ENCODE measurements at regions not wholly inside any gene's neighbourhood (a gene's known extent, or its start where the extent isn't known, plus 50 kb on each side); places are given as distances from the start of the nearest gene placed in this dataset.
A peak's percentile ranks its signal among the peaks of the same experiment; 100 is the strongest.
"Not testable (repeated sequence)": the region's sequence is repeated elsewhere in the genome, so short reads cannot be mapped to it uniquely, and the experiment has no call there.

GRCh38 chr15:92817339-92817886 lies 82.7 kb upstream of the CHD2 start:
- intact Hi-C loops (cut with DNase I) = no loop called here
- no peak for DNase-seq (ENCODE audit: low spot score)

DNA sequence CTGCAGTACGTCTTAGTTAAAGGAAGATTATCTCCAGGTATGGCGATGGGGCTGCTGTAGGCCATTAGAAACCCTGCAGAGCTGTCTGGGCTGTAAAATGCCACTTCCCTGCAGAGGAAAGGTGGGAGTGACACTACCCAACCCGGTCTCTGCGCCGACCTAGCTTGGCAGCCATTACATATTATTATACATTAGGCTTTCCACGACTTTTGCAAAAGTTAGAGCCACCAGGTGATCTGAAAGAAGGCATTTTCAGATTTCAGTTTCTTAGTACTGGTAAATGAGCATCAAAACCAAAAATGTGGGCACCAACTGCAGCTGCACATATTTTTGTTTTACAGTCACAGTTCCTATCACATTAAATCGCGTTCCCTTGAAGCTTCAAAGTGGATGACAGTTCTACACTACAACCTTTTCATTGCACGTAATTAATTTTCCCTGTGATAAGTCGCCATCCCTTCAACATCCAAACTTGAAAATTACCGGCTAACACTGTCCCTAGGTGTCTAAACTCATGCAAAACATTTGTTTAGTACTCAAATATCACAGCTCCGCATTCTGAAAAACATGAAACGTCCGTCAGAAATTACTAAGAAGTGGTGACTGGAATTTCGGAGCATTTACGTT lies 81.4 kb upstream of the CHD2 start:
- no peak for DNase-seq (ENCODE audit: low spot score)
- intact Hi-C loops (cut with DNase I) = no loop called here

GRCh38 chr15:92819278-92820235 lies 80.6 kb upstream of the CHD2 start:
- intact Hi-C loops (cut with DNase I) = no loop called here
- DNase-seq (ENCODE audit: low spot score) = no peak

DNA sequence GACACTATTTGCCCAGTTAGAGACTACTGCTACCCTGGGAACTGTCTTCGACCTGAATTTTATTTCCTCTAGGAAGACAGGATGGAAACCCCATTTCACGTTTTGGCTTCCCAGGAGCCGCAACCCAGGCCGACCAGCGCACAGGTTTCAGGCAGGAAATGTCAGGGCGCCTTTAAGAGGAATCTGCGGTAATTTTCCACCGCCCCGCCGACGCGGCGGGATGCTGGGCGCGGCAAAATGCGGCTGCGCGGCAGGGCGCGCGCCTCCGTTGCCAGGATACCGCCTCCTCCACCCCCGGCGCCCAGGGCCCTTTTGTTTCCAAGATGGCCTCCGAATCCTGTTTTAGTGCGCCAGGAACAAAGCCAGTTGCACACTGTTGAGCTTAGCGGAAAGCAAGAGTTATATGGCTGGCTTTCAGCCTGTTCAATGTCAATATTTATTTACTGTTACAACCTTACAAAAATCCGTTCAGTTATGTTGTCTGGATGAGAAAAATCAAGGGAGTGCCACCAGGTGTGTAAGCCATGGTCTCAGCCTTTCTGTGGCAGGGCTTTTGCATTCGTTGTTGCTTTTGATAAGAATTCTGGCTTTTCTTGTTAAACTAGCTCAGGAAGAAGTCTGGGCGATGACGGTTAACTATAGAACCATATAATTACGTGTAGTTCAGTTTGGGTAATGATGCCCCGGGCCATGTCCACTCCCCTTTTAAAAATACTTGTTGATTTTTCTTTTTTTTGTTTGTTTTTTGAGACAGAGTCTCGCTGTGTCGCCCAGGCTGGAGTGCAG lies 79.7 kb upstream of the CHD2 start:
- peak; percentile 97 for DNase-seq (ENCODE audit: low spot score)
- intact Hi-C loops (cut with DNase I) = no loop called here

GRCh38 chr15:92821491-92822116 lies 78.5 kb upstream of the CHD2 start:
- intact Hi-C loops (cut with DNase I) = no loop called here
- DNase-seq (ENCODE audit: low spot score) = no peak

GRCh38 chr15:92822216-92823144 lies 77.6 kb upstream of the CHD2 start:
- DNase-seq (ENCODE audit: low spot score) = no peak
- intact Hi-C loops (cut with DNase I) = no loop called here

- intact Hi-C loops (cut with DNase I) = no loop called here
- no peak for DNase-seq (ENCODE audit: low spot score)
Measured at GRCh38 chr15:92825985-92826384, 74.1 kb upstream of the CHD2 start.

- intact Hi-C loops (cut with DNase I) = not testable (repeated sequence)
Measured at GRCh38 chr15:92827991-92828390, 72.1 kb upstream of the CHD2 start.

DNA sequence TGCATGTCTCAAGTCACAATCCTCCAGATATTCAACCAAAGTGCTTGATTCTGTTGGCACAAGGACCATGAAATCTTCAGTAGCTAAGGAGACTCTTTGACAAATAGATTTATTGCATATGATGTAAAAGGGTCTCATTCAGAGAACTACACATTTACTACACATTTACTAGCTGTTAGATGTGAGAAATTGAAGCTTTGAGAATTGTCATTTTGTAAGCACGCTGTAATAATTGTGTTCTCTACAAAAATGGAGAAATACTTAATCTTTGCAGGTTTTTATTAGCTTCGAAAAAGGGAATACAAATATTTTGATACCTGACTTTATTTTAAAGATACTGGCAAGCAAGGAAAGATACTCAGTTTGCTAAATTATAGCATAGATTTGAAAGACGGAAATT lies 70.2 kb upstream of the CHD2 start:
- intact Hi-C loops (cut with DNase I) = loop anchor here in 1 of 2 donors (5.0 kb wide), 1 partner anchor 52 kb away; no protein-coding TSS in a partner anchor
- no peak for DNase-seq (ENCODE audit: low spot score)

More at GRCh38 chr15:92827991-92828390, 72.1 kb upstream of the CHD2 start:
- DNase-seq (ENCODE audit: low spot score) = not testable (repeated sequence)

- DNase-seq (ENCODE audit: low spot score) = no peak
- intact Hi-C loops (cut with DNase I) = loop anchor here in 1 of 2 donors (5.0 kb wide), 1 partner anchor 51 kb away; no protein-coding TSS in a partner anchor
Measured at GRCh38 chr15:92831336-92831654, 68.8 kb upstream of the CHD2 start.

GRCh38 chr15:92831655-92832328 lies 68.3 kb upstream of the CHD2 start:
- DNase-seq (ENCODE audit: low spot score) = peak; percentile 94
- intact Hi-C loops (cut with DNase I) = loop anchor here in 1 of 2 donors (5.0 kb wide), 1 partner anchor 51 kb away; no protein-coding TSS in a partner anchor

- intact Hi-C loops (cut with DNase I) = loop anchor here in 1 of 2 donors (5.0 kb wide), 1 partner anchor 49 kb away; no protein-coding TSS in a partner anchor
- DNase-seq (ENCODE audit: low spot score) = no peak
Measured at GRCh38 chr15:92833106-92833433, 67.1 kb upstream of the CHD2 start.

DNA sequence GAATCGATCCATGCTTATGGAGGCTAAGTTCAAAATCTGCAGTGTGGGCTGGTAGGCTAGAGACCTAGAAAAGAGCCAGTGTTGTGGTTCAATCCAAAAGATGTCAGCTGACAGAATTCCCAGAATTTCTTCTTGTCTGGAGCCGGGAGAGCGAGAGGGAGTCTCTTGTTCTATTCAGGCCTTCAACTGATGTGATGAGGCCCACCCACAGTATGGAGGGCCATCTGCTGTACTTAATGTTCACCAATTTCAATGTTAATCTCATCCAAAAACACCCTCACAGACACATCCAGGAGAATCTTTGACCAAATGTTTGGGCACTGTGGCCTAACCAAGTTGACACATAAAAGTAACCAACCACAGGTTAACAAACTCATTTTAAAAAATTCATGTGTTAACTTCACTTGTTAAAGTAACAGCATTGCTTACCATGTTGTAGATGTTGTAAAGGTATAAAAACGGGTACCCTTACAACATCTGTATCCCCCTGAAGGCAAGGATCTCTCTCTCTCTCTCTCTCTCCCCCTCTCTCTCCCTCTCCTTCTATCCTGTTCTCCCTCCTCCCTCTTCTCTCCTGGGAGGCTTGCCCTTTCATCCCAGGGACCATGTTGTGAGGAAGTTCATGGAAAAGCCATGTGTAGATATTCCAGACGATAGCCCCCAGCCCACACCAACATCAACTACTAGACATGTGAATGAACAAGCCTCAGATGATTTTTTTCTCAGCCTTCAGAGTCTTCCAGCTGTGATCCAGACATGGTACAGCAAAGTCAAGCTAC lies 66.4 kb upstream of the CHD2 start:
- DNase-seq (ENCODE audit: low spot score) = no peak
- intact Hi-C loops (cut with DNase I) = loop anchor here in 1 of 2 donors (5.0 kb wide), 1 partner anchor 49 kb away; no protein-coding TSS in a partner anchor

DNA sequence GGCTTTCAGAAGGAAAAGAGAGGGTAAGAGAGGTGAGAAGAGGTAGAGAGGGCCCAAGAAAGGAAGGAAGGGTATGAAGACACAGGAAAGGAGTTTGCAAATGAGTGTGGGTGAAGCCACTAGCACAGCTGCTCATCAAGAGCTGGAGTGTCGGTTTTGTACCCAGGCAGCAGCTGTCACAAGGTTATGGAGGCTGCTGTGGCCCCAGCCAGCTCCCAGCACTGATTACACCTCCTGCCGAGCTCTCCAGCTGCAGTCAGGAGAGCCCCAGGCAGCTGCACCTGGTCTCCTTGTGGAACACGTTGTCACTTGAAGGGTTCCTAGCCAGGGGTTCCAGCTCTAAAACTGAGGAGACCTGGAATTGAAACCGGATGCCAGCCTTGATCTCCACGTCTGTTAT lies 60.4 kb upstream of the CHD2 start:
- DNase-seq (ENCODE audit: low spot score) = no peak
- intact Hi-C loops (cut with DNase I) = no loop called here

- no peak for DNase-seq (ENCODE audit: low spot score)
- intact Hi-C loops (cut with DNase I) = no loop called here
Measured at GRCh38 chr15:92840149-92840548, 60.0 kb upstream of the CHD2 start.

DNA sequence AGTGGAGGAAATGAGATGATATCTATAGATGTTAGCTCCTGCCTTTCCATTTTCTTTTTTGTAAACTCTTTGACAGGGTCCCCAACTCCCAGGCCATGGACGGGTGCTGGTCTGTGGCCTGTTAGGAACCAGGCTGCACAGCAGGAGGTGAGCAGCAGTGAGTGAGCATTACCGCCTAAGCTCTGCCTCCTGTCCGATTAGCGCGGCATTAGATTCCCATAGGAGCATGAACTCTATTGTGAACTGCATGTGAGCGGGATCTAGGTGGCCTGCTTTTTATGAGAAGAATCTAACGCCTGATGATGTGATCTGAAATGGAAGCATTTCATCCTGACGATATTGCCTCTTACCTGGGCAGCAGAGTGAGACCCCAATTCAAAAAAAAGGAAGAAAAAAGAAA lies 56.8 kb upstream of the CHD2 start:
- intact Hi-C loops (cut with DNase I) = no loop called here
- no peak for DNase-seq (ENCODE audit: low spot score)

- intact Hi-C loops (cut with DNase I) = no loop called here
- DNase-seq (ENCODE audit: low spot score) = no peak
Measured at GRCh38 chr15:92843814-92844213, 56.3 kb upstream of the CHD2 start.

All from posterior vena cava (tissue), 2 donors.